HL-60 (cell line): ENCODE measurements at regions not wholly inside any gene's neighbourhood (a gene's known extent, or its start where the extent isn't known, plus 50 kb on each side); places are given as distances from the start of the nearest gene placed in this dataset.

ENCODE experiments used
- CTCF ChIP-seq: IDR thresholded peaks from one replicate; pipeline ENCODE4 v1.5.1; 2011; ENCODE audit warnings: low read length, control low read depth, inconsistent platforms; ENCODE audit not compliant: insufficient read depth
- GABPA ChIP-seq: IDR thresholded peaks from 2 replicates; pipeline ENCODE4 v1.6.1; 2012; ENCODE audit warnings: low read depth
- POLR2AphosphoS5 ChIP-seq: IDR thresholded peaks from 2 replicates; pipeline ENCODE4 v1.6.1; 2012; ENCODE audit warnings: low read depth
- SPI1 ChIP-seq: IDR thresholded peaks from 2 replicates; pipeline ENCODE4 v1.6.1; 2012; ENCODE audit warnings: low read depth, mild to moderate bottlenecking, borderline replicate concordance

GRCh38 chr4:189001283-189001970, 862.2 kb downstream of the TRIML1 start:
- TF ChIP-seq CTCF (no peak), POLR2AphosphoS5 (no peak), GABPA (no peak), SPI1 (no peak)
